SK-N-SH (cell line): ENCODE measurements at regions not wholly inside any gene's neighbourhood (a gene's known extent, or its start where the extent isn't known, plus 50 kb on each side); places are given as distances from the start of the nearest gene placed in this dataset.

Source experiments
- ELF1 ChIP-seq: IDR thresholded peaks from 2 replicates; pipeline ENCODE4 v1.4.0; 2012
- EZH2phosphoT487 ChIP-seq: fragments of 200-600 bp; sonication (generic); IDR thresholded peaks from 2 replicates; pipeline ENCODE4 v1.6.1; 2017; ENCODE audit warnings: low read depth, mixed run types, mild to moderate bottlenecking, antibody characterized with exemption, moderate library complexity, borderline replicate concordance
- JUND ChIP-seq: IDR thresholded peaks from 2 replicates; pipeline ENCODE4 v1.4.0; 2012
- RAD21 ChIP-seq: IDR thresholded peaks from 2 replicates; pipeline ENCODE4 v1.6.1; 2012; ENCODE audit warnings: mild to moderate bottlenecking, low read length
- SMC3 ChIP-seq: IDR thresholded peaks from 2 replicates; pipeline ENCODE4 v1.6.1; 2012; ENCODE audit warnings: low read depth, low read length, improper control_type of control experiment
- TCF12 ChIP-seq: IDR thresholded peaks from 2 replicates; pipeline ENCODE4 v1.4.0; 2012
- YY1 ChIP-seq: IDR thresholded peaks from 2 replicates; pipeline ENCODE4 v1.4.0; 2012; ENCODE audit warnings: low read depth, mild to moderate bottlenecking
- TF ChIP-seq, protein P1 (sequence below): fragments of 200-600 bp; sonication (generic); IDR thresholded peaks from 2 replicates; pipeline ENCODE4 v1.6.1; 2017; ENCODE audit warnings: antibody characterized with exemption, mild to moderate bottlenecking, moderate library complexity

DNA sequence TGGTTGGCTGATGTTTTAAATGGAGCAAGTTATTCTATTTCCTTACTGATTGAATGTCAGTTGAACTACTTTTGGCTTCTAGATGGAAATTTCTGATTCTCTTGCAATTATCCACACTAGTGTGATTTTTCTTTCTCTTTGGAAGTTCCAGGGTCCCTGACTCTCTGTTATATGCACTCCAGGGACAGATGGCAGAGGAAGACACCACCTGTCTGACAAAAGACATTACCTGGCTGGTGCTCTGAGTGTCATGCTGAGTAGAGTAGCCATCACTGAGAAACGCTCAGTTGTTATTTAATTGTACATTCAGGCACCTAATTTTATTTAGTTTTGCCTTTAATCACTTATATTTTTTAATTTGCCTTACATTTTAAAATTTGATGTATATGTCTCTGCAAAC is 105.4 kb upstream of the TLL1 start:
- TF ChIP-seq JUND = no peak
- TF ChIP-seq, protein P1, sequence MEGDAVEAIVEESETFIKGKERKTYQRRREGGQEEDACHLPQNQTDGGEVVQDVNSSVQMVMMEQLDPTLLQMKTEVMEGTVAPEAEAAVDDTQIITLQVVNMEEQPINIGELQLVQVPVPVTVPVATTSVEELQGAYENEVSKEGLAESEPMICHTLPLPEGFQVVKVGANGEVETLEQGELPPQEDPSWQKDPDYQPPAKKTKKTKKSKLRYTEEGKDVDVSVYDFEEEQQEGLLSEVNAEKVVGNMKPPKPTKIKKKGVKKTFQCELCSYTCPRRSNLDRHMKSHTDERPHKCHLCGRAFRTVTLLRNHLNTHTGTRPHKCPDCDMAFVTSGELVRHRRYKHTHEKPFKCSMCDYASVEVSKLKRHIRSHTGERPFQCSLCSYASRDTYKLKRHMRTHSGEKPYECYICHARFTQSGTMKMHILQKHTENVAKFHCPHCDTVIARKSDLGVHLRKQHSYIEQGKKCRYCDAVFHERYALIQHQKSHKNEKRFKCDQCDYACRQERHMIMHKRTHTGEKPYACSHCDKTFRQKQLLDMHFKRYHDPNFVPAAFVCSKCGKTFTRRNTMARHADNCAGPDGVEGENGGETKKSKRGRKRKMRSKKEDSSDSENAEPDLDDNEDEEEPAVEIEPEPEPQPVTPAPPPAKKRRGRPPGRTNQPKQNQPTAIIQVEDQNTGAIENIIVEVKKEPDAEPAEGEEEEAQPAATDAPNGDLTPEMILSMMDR = no peak
- TF ChIP-seq YY1 = no peak
- TF ChIP-seq RAD21 = no peak
- no peak for TF ChIP-seq EZH2phosphoT487
- no peak for TF ChIP-seq SMC3
- no peak for TF ChIP-seq TCF12
- no peak for TF ChIP-seq ELF1
